ENCODE measurements at regions not wholly inside any gene's neighbourhood (a gene's known extent, or its start where the extent isn't known, plus 50 kb on each side); places are given as distances from the start of the nearest gene placed in this dataset.

GRCh38 chr21:43343992-43344886 is 82.7 kb downstream of the SIK1 start:
- no peak for TF ChIP-seq CTCF (IDR thresholded peaks at IDR 0.05; ENCODE audit: insufficient read depth, low read depth, low read length, missing control alignments)
- DNase-seq (ENCODE audit: low read depth): no peak
- H3K4me3 ChIP-seq (ENCODE audit: low read depth, low read length): no peak overlapping the region

GRCh38 chr21:43343095-43343991 is 83.6 kb downstream of the SIK1 start:
- H3K4me3 ChIP-seq (ENCODE audit: low read depth, low read length): no peak overlapping the region
- no peak for DNase-seq (ENCODE audit: low read depth)
- no peak for TF ChIP-seq CTCF (IDR thresholded peaks at IDR 0.05; ENCODE audit: insufficient read depth, low read depth, low read length, missing control alignments)

- DNase-seq (ENCODE audit: low read depth): no peak
- TF ChIP-seq CTCF (IDR thresholded peaks at IDR 0.05; ENCODE audit: insufficient read depth, low read depth, low read length, missing control alignments): no peak
- H3K4me3 ChIP-seq (ENCODE audit: low read depth, low read length): no peak overlapping the region
Observed at GRCh38 chr21:43342301-43342881, 84.5 kb downstream of the SIK1 start.

GRCh38 chr21:43341378-43342161 is 85.4 kb downstream of the SIK1 start:
- DNase-seq (ENCODE audit: low read depth): no peak
- TF ChIP-seq CTCF (IDR thresholded peaks at IDR 0.05; ENCODE audit: insufficient read depth, low read depth, low read length, missing control alignments): no peak
- H3K4me3 ChIP-seq (ENCODE audit: low read depth, low read length): no peak overlapping the region

GRCh38 chr21:43340491-43341377 is 86.2 kb downstream of the SIK1 start:
- no peak overlapping the region for H3K4me3 ChIP-seq (ENCODE audit: low read depth, low read length)
- no peak for TF ChIP-seq CTCF (IDR thresholded peaks at IDR 0.05; ENCODE audit: insufficient read depth, low read depth, low read length, missing control alignments)
- DNase-seq (ENCODE audit: low read depth): no peak
